Erythroblast (primary cell): ENCODE measurements at regions not wholly inside any gene's neighbourhood (a gene's known extent, or its start where the extent isn't known, plus 50 kb on each side); places are given as distances from the start of the nearest gene placed in this dataset.

Source experiments
- GATA1 ChIP-seq: IDR thresholded peaks from 2 replicates; pipeline ENCODE4 v1.6.1; 2011; ENCODE audit warnings: low read depth, mild to moderate bottlenecking, control low read depth, low read length, moderate library complexity
- POLR2A ChIP-seq: IDR thresholded peaks from 2 replicates; pipeline ENCODE4 v1.6.1; 2011; ENCODE audit warnings: mild to moderate bottlenecking, low read length

DNA sequence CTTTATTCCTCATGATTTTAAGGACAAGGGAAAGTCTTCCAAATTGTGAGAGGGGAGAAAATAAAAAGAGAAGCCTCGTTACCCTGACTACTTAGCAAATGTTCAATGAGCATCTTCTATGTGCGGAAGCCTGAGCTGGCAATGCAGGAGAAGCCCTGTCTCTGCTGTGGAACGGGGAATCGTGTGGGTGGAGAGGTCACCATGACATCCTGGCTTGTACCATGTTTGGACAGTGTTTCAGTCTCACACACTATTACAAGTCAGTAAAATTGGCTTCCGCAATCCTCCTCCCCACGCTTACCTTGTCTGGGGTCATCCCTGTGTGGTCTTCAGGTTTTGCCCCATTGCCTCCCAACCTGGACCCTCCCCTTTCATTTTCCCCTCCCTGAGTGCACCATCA lies 65.0 kb upstream of the PPM1B start:
- TF ChIP-seq POLR2A = no peak
- TF ChIP-seq GATA1 = no peak
